Kidney tubule cell (primary cell): ENCODE measurements at regions not wholly inside any gene's neighbourhood (a gene's known extent, or its start where the extent isn't known, plus 50 kb on each side); places are given as distances from the start of the nearest gene placed in this dataset.
"Not testable (repeated sequence)": the region's sequence is repeated elsewhere in the genome, so short reads cannot be mapped to it uniquely, and the experiment has no call there.

ENCODE experiments used
- DNase-seq: peaks from one replicate; pipeline ENCODE4 v3.0.0-alpha.2; 2018; ENCODE audit warnings: low spot score

GRCh38 chr5:103377638-103378037, 119.1 kb downstream of the MACIR start:
- not testable (repeated sequence) for DNase-seq

DNA sequence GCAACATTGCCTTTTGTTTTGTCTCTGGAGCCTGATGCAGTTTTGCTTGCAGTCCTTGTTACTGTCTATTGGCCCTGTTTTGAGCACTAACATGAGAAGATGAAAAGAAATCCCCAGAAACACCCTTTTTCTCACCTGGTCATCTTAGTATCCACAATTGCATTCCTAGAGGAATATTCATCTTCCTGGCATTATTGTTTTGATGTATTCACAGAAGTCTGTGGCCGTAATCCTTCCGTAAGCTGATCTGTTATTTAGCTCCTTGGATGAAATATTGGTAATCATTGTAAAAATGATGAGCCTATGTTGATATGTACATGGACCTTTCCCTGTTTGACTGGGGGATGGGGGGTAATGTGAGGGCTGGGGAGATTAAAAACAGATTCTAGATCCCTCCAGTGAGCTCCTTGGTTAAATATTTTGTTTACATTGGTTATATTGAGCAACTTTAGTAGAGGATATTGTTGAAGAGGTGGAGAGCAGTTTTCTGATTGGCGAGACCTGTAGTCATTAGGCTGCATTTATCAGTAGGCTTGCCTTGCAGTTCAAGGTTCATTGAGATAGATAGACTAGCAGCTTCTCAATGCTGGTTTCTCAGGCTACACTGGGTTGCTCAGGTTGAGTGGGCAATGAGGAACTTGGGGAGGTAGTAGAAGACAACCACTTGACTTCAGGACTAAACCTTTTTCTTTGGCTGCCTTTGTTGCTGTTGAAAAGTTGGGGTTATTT, 117.5 kb downstream of the MACIR start:
- DNase-seq, result no peak

- DNase-seq, result no peak
These were observed 116.8 kb downstream of the MACIR start for GRCh38 chr5:103375350-103375749.

- no peak for DNase-seq
These were observed 116.0 kb downstream of the MACIR start for GRCh38 chr5:103374473-103374963.

GRCh38 chr5:103373597-103374472, 115.3 kb downstream of the MACIR start:
- peak; percentile 48 for DNase-seq

DNA sequence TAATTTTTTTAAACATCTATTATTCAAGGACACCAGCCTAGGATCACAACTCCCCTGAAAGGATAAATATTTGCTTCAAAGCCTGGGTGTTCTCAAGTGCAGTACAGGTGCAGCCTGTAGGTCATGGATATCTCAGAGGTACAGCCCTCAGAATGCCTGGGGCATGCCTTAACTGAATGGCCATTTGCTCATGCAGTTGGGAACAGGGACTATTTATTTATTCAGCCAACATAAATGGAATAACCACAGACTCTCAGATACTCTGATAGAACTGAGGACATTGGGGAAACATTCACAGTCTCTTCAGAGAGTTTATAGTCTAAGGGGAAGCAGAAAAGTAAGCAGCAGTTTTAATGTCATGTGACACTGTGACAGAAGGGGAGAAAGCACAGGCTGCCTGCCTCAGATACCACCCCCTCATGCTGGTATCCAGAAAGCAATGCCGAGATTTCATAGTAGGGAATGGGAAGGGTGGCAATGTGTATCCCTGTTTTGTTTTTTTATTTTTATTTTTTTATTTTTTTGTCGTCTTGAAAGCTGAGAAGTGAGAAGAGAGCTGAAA, 112.6 kb downstream of the MACIR start:
- no peak for DNase-seq

DNA sequence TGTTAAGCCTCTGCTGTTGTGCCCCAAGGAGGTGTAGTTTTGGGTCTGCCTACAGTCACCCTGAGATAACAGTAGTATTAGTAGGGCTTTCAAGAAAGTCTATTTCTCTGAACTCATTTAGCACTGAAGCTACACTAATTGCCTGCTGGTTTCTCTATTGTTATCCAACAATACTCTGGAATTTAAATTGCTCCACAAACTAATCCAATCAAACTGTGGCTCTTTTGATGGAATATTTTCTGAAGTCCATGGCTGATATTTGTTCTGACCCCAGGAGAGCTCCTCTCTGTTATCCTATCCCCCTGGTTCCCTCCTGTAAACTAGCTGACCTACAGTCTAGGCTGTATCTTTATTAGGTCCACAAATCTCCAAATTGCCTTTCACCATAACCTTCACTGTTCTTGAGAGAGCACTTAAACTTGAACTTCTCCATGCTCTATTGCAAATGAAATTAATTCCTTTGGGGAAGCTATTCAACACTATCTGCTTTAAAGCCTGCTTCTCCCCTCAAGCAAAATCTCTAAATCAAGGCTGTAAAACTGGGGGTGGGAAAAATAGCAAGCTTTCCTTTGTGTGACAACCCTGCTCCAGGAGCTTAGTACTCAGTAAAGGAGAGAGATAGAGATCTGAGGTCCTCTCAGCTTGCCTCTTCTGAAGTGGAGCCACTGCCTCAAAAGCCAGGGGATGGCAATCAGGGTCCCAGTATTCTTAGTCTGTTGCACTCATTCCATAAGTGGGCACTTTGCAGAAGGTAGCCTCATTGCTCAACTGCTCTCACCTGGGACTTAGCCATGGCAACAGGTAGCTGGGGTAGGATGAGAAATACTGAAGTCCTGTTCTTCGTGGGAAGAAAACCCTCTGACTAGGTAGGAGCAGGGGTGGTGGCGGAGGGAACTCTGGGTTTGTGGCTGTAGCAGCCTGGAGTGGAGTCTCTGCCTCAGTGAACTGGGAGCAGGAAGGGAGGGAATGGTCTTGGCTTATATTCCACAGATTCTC, 110.9 kb downstream of the MACIR start:
- DNase-seq, result no peak

DNA sequence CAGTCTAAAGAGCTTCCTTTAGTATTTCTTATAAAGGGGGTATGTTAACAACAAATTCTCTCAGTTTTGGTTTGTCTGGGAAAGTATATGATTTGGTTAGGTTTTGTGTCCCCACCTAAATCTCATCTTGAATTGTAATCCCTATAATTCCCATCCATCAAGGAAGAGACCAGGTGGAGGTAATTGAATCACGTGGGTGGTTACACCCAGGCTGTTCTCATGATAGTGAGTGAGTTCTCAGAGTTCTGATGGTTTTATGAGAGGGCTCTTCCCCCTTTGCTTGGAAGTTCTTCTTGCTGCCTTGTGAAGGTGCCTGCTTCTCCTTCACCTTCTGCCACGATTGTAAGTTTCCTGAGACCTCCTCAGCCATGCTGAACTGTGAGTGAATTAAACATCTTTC, 109.1 kb downstream of the MACIR start:
- DNase-seq, result no peak

- DNase-seq, result no peak
These were observed 108.5 kb downstream of the MACIR start for GRCh38 chr5:103366918-103367549.

- DNase-seq, result peak; percentile 45
These were observed 105.5 kb downstream of the MACIR start for GRCh38 chr5:103364074-103364473.

DNA sequence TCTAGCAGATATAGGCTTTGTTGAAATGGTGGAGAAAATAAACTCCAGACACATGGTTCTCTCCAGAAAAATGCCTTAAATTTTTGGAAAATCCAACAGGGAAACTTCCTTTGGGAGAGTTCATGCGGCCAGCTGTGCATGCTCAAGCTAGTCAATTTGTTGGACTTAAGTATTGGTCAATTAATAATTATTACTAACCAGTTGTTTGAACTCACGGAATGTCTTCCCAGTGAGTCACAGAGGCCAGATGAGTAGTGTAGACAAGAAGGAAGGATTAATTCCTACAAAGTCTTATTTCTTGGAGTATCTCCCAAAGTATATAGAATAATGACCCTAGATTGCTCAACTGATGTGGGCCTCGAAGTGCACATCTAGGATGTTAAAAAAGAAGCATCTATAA, 103.6 kb downstream of the MACIR start:
- DNase-seq, result peak; percentile 70

DNA sequence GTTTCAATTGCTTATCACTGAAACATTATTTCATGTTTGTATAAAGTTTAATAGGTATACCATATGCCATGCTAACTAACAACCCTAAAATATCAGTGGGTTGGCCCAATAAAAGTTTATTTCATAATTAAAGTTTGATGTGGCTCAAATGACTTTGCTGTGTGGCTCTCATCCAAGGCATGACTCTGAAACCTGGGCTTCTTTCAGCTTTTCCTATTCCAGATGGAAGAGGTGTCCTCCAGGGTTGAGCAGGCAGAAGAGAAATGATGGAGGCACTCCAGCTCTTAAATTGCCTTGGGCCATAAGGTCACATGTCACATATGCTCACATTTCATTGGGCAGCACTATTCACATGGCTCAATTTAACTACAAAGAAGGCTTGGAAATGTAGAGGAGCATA, 101.9 kb downstream of the MACIR start:
- DNase-seq, result no peak

GRCh38 chr5:103358305-103358995, 99.9 kb downstream of the MACIR start:
- DNase-seq, result no peak

GRCh38 chr5:103357636-103358035, 99.1 kb downstream of the MACIR start:
- DNase-seq, result no peak

GRCh38 chr5:103356350-103357091, 98.0 kb downstream of the MACIR start:
- DNase-seq, result peak; percentile 11

DNA sequence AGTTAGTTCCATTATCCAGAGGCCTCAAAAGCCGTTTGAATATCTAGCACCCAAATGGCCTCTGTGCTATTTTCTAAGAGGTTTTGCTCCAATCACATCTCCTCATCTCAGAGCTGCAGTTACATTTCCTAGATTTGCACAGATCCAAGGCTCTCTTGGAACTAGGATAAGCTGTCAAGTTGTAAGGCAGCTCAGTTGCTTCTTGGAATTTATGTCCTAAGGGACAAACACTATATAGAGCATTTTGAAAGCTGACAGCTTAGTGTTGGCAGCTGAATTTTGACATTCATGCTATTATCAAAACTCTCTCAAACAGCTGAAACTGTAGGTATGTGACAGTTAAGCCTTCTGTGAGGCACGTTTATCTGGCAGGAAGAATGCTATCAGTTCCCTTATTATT, 97.0 kb downstream of the MACIR start:
- DNase-seq, result no peak

DNA sequence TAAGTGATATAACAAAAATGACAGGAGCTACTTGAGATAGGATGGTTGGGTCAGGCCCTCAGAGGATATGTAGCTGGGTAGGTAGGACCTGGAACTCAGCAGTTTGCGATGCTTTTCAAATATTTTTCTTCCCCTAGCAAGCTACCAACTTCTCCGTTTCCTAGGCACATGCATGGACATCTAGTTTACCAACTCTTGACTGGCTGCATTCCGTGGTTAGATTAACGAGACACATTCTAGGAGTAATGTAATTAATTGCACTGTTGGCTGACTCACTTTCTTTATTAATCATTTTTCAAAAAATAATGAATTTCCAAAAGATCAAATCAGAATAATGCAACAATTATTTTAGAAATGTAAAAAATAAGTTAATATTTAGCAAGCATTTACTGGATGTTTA, 95.9 kb downstream of the MACIR start:
- DNase-seq, result no peak

DNA sequence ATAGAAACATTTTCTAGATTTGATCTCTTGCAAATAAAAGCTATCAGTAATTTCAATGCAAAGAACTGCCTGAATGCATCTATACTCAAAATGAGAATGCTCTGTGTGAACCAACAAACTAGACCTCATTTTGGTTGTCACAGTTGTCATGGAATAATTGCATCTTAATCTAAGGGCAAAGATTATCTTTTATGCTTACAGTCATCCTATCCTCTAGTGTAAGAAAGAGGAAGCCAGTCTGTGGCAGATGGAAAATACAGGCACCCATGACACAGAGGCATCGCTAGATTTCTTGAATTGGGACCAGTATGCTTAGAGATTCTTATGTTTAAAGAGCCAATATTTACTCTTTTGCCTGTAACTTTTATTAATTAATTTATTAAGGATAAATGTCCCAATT, 95.0 kb downstream of the MACIR start:
- DNase-seq, result no peak

DNA sequence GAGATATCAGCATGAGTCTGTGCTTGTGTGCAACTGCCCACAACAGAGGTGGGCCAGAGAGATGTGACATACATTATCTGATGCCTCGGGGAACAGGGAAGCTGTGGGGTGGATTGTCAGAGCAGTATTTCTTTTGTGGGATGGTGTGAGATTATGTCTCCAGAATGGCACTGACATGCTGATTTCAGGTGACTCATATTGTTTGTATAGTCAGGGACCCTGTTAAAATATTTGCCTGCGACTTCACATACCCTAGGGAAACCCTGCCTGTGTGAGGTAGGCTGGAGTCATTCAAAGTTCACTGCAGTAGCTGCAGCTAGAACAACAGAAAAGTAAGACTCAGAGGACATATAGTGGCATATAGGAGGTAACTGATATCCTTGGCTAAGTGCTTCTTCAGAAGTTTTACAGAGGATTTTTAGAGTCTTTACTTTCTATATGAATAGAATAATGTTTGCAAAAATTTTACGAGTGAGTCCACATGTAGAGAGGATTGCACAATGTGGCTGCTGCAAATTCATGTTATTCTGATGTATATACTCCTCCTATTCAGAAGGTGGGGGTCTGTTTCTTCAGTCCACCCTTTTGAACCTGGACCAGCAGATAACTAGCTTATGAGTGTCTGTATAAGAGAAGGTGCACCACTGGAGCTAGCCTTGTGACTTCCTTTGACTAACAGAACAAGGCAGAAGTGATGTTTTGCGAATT, 89.3 kb downstream of the MACIR start:
- DNase-seq, result peak; percentile 34
